Breast epithelium (tissue), 4 donors: ENCODE measurements at regions not wholly inside any gene's neighbourhood (a gene's known extent, or its start where the extent isn't known, plus 50 kb on each side); places are given as distances from the start of the nearest gene placed in this dataset.

Source experiments
- DNase-seq, 2 donors: peaks; one replicate each; pipeline ENCODE4 v3.0.0-alpha.2; 2019; ENCODE audit warnings: low spot score in 2 of 2
- H3K27ac ChIP-seq, 2 donors: fragments of 200-600 bp; sonication (generic) in 1 of 2; one replicate each; pipeline ENCODE4 v1.5.1; 2016 to 2019; ENCODE audit warnings: mild to moderate bottlenecking in 1 of 2
- H3K27me3 ChIP-seq, 2 donors: fragments of 200-600 bp; sonication (generic) in 1 of 2; one replicate each; pipeline versions ENCODE4 v1.5.1 to v1.6.0; 2017 to 2019; ENCODE audit warnings: control low read depth in 1 of 2, mild to moderate bottlenecking in 1 of 2
- H3K36me3 ChIP-seq: fragments of 200-600 bp; one replicate; pipeline ENCODE4 v1.5.1; 2019
- H3K4me1 ChIP-seq, 2 donors: fragments of 200-600 bp; sonication (generic); one replicate each; pipeline ENCODE4 v1.5.1; 2016 to 2019; ENCODE audit warnings: control low read depth in 1 of 2
- H3K4me3 ChIP-seq, 3 donors: fragments of 200-600 bp; sonication (generic); 1 replicate in 2 of 3; 2 replicates in 1 of 3; pipeline ENCODE4 v1.5.1; 2016 to 2019; ENCODE audit warnings: mild to moderate bottlenecking in 3 of 3, moderate library complexity in 2 of 3
- H3K9me3 ChIP-seq, 2 donors: fragments of 200-600 bp; sonication (generic) in 1 of 2; one replicate each; pipeline ENCODE4 v1.5.1; 2016 to 2019; ENCODE audit warnings: control low read depth in 1 of 2
- CTCF ChIP-seq, 3 donors: fragments of 450-650 bp; IDR thresholded peaks; one replicate each; pipeline ENCODE4 v1.5.1; 2016 to 2017; ENCODE audit warnings: antibody characterized with exemption in 3 of 3, mild to moderate bottlenecking in 3 of 3, moderate library complexity in 3 of 3
- POLR2A ChIP-seq: fragments of 450-650 bp; IDR thresholded peaks from one replicate; pipeline ENCODE4 v1.6.1; 2016; ENCODE audit warnings: antibody characterized with exemption, mild to moderate bottlenecking, moderate library complexity
- POLR2AphosphoS5 ChIP-seq, 3 donors: sonication (generic); formaldehyde crosslinking; IDR thresholded peaks; one replicate each; pipeline ENCODE4 v1.6.1; 2017; ENCODE audit warnings: antibody characterized with exemption in 3 of 3
- intact Hi-C: fragments of 100-400 bp; cut with DNase I; formaldehyde crosslinking; loops from one replicate; pipeline ENCODE4 v1.15.1; 2023; ENCODE audit warnings: low total_unique reads

GRCh38 chr13:111659219-111659775 lies 338.9 kb downstream of the TEX29 start:
- DNase-seq = no peak
- Histone ChIP-seq H3K9me3 (no peaks in the 10 kb centered on the region), H3K27me3 (no peaks in the 10 kb centered on the region), H3K36me3 (no peaks in the 10 kb centered on the region), H3K27ac (no peak overlapping the region), H3K4me3 (no peak overlapping the region), H3K4me1 (no peaks in the 10 kb centered on the region)
- TF ChIP-seq POLR2AphosphoS5 (IDR thresholded peaks at IDR 0.05) = no peak
- TF ChIP-seq CTCF (IDR thresholded peaks at IDR 0.05) = no peak
- no peak for TF ChIP-seq POLR2A
- intact Hi-C loops = no loop called here

- Histone ChIP-seq H3K27ac (no peak overlapping the region), H3K36me3 (no peaks in the 10 kb centered on the region), H3K9me3 (no peaks in the 10 kb centered on the region), H3K4me3 (no peak overlapping the region), H3K4me1 (no peaks in the 10 kb centered on the region), H3K27me3 (no peaks in the 10 kb centered on the region)
- intact Hi-C loops = no loop called here
- DNase-seq = no peak
- TF ChIP-seq CTCF (IDR thresholded peaks at IDR 0.05) (no peak), POLR2AphosphoS5 (IDR thresholded peaks at IDR 0.05) (no peak), POLR2A (no peak)
These were observed 339.4 kb downstream of the TEX29 start for GRCh38 chr13:111659842-111660241.

GRCh38 chr13:111661052-111661451 lies 340.6 kb downstream of the TEX29 start:
- Histone ChIP-seq H3K27me3 (no peaks in the 10 kb centered on the region), H3K36me3 (no peaks in the 10 kb centered on the region), H3K27ac (no peak overlapping the region), H3K4me1 (no peaks in the 10 kb centered on the region), H3K4me3 (no peak overlapping the region), H3K9me3 (no peaks in the 10 kb centered on the region)
- intact Hi-C loops = no loop called here
- DNase-seq = no peak
- TF ChIP-seq POLR2AphosphoS5 (IDR thresholded peaks at IDR 0.05) = no peak
- no peak for TF ChIP-seq POLR2A
- TF ChIP-seq CTCF (IDR thresholded peaks at IDR 0.05) = no peak

GRCh38 chr13:111661776-111662175 lies 341.3 kb downstream of the TEX29 start:
- H3K27me3 ChIP-seq = no peaks in the 10 kb centered on the region
- H3K9me3 ChIP-seq = no peaks in the 10 kb centered on the region
- no peaks in the 10 kb centered on the region for H3K36me3 ChIP-seq
- no peak overlapping the region for H3K4me3 ChIP-seq
- H3K27ac ChIP-seq = no peak overlapping the region
- no peaks in the 10 kb centered on the region for H3K4me1 ChIP-seq
- intact Hi-C loops = no loop called here
- DNase-seq = no peak
- no peak for TF ChIP-seq POLR2A
- no peak for TF ChIP-seq CTCF (IDR thresholded peaks at IDR 0.05)
- TF ChIP-seq POLR2AphosphoS5 (IDR thresholded peaks at IDR 0.05) = no peak

- intact Hi-C loops = no loop called here
- Histone ChIP-seq H3K27me3 (no peaks in the 10 kb centered on the region), H3K4me1 (no peaks in the 10 kb centered on the region), H3K4me3 (no peak overlapping the region), H3K27ac (no peak overlapping the region), H3K36me3 (no peaks in the 10 kb centered on the region), H3K9me3 (no peaks in the 10 kb centered on the region)
- no peak for DNase-seq
- TF ChIP-seq POLR2A (no peak), CTCF (IDR thresholded peaks at IDR 0.05) (no peak), POLR2AphosphoS5 (IDR thresholded peaks at IDR 0.05) (no peak)
These were observed 342.0 kb downstream of the TEX29 start for GRCh38 chr13:111662451-111662850.
